Activated naive CD8-positive, alpha-beta T cell treated with anti-CD3 and anti-CD28 coated beads, Interleukin-2, amount 50 U/mL, for 16 hours (primary cell): ENCODE measurements at regions not wholly inside any gene's neighbourhood (a gene's known extent, or its start where the extent isn't known, plus 50 kb on each side); places are given as distances from the start of the nearest gene placed in this dataset.
"Not testable (repeated sequence)": the region's sequence is repeated elsewhere in the genome, so short reads cannot be mapped to it uniquely, and the experiment has no call there.

ENCODE experiments used
- DNase-seq: peaks from one replicate; pipeline ENCODE4 v3.0.0-alpha.2; 2020; ENCODE audit warnings: low read depth, low spot score

DNA sequence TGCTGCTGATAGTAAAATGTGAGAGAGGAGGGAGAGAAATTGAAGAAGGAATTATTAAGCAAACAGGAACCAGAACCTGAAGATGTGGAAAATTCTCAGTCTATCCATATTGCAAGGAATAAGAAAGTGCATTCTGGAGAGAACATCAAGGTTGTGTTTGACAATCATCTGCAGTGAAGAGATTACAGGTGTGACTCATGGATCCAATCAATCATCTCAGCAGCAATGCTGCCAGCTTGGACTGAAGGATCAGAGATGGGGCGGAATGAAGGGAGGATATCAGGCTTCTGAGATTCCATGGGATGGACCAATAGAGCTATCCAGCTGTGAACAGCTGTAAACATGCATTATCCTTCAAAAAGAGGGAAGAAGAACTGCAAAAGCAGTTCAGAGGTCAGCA, 247.3 kb downstream of the LPIN1 start:
- DNase-seq: no peak

DNA sequence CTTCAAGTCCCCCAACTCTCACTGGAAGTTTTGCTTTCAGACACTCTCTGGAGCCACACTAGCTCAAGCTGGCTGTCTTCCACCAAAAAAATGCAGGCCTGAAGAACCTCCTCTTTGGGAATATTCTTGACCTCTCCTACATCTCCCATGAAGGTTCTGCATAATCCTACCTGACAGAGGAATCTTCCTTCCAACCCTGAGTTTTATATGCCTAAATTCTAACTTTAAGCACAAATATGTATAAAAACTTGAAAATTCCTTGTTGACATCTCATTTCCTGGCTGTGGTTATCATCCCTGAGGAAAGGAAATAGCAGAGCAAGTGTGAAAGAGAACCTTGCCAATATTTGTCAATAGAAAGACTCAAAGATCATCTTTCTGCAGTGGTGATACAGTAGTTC, 249.0 kb downstream of the LPIN1 start:
- DNase-seq: no peak

DNA sequence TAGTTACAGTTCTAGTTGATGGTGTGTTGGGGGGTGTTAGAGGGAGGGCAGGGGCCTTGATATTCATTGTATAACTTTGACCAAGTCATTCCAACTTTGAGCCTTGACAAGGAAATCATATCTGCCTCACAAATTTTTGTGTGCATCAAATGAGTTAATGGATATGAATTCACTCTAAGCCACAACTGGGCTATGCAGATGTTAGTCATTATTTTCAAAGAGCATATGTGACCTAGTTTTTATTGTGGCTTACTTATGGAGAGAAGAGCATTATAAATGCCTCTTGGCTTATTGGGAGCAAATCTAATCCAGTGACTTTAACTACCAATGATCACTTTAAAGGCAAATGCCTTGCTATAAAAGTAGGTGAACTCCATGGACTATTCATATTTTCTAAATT, 250.2 kb downstream of the LPIN1 start:
- no peak for DNase-seq

DNA sequence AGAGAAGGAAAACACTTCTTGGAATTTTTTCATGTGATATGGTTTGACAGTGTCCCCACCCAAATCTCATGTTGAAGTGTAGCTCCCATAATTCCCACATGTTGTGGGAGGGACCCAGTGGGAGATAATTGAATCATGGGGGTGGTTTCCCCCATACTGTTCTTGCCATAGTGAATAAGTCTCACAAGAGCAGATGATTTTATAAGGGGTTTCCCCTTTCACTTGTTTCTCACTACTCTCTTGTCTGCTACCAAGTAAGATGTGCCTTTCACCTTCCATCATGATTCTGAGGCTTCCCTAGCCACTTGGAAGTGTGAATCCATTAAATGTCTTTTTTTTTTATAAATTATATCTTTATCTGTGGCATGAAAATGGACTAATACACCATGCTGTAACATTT, 250.7 kb downstream of the LPIN1 start:
- no peak for DNase-seq

DNA sequence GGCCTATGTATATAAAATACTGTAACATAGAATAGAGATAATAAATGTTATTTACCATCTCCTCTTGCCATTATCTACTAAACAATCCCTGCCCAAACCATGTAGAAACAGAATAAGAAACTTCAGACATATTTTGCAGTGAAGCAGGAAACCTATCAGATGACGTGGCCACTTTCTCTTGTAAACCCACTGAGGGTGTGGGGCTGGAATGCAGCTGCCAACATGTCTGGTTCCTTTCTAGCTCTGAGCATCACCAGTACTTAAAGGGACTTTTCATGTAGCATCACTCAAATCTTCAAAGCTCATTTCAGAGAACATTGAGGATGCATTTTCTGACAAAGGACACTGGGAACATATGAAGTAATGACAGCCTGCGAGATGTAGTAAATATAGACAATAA, 251.8 kb downstream of the LPIN1 start:
- no peak for DNase-seq

DNA sequence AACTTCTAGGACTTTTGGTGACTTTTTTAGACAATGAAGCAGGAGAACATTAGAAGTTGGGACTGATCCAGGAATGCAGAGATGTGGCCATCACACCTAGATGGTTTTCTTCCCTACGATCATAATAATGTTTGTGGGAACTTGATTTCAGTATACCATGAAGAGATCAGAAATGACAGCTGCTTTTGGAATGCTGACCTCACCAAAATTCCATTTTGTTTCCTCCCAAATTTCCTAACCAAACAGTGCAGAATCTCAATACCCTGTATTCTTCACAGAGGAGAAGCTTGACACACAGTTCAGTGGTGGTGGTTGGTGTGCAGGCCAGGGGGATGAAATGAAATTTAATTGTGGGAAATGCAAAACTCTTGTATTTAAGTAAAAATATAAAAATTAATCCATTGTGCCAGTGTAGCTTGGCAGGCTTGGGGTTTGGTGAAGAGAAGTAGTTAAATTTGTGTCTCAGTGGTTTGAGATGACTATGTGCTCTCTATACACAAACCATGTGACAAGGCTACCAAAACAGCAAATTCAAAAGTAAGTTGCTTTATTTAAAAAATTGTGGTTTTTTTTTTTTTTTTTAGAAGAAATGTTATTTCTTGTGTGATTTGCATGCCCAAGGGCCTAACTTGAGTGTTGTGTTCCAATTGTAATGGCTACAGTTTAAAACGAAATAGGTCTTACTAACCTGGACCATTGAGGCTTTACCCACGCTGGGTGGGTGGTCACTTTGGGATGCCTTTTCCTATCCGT, 252.4 kb downstream of the LPIN1 start:
- no peak for DNase-seq

DNA sequence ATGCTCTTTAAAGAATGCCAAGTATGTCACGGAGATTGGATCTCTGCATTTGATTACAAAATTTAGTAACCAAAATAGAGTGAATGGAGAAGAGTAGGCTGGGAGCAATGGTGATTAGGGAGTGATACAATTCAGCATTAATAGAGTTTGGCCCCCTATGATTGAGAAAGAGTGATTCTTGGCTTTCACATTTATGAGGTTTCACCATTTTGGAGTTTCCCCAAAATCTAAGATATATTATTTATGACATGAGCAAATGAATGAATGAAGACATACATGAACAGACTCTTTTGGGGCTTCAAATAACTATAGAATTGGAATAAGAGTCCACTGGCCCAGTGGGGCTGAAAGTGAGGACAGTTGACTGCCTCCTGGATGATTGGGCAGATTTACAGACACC, 255.2 kb downstream of the LPIN1 start:
- no peak for DNase-seq

DNA sequence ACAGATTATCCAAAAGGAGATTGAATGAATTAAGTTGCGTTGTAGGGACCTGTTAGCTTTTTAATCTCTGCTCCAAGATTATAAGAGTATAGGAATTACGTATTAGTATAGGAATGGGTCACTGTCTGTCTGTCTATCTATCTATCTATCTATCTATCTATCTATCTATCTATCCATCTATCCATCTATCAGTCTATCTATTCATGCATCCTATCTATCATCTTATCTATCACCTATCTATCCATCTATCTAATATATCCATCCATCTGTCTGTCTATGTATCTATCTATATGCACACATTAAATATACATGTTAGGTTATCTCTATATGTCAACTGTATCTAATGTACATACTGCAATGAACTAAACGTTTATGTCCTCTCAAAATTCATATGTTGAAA, 255.8 kb downstream of the LPIN1 start:
- no peak for DNase-seq

DNA sequence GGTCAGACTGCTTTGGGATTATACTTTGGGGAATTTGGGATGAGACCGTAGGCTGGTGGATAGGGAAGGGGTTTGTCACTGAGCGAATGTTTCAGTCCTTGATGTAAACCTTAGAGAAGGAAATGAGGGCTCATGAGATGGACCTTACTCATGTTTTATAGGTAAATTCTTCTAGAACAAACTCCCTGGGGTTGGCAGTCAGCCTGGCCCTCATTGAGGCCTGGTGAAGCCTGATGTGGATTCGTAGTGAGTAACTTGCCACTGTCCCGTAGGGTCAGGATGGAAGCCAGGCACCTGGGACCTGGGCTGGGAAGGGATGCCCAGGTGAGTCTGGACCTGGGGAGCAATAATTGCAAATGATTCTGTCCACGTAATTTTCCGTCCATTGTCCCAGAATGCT, 258.3 kb downstream of the LPIN1 start:
- no peak for DNase-seq

DNA sequence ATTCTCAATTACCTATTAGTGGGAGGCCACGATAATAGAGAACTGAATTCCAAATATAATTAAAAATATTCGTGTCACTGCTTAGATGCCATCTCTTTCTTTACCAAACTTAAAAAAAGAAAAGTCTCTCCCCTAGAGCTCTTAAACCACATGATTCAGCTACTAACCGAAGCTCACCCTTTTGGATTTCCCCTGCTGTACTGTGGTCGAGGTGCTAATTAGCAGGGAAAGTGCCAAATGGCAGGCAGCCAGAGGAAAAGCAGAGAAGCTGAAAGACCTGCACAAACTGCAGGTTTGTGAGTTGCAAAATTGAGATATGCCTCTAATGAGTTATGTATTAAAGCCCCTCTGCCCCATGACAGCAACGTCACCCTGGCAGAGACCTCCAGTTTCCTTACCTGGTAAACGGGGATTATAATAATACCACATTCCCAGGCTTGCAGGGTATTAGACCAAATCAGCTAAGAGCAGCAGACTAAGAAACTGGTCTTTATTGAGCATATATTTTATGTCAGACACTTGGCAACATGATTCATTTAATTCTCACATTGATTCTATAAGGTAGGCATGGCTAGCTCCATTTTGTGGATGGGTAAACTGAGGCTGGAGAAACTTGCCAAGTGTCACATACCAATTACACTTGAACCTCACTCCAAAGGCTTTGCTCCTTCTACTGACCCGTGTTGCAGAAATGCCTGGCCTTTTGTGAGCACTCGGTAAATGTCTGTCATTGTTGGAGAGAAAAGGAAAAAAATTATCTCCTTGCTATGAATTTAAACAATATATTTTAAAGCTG, 259.7 kb downstream of the LPIN1 start:
- peak; percentile 55 for DNase-seq

DNA sequence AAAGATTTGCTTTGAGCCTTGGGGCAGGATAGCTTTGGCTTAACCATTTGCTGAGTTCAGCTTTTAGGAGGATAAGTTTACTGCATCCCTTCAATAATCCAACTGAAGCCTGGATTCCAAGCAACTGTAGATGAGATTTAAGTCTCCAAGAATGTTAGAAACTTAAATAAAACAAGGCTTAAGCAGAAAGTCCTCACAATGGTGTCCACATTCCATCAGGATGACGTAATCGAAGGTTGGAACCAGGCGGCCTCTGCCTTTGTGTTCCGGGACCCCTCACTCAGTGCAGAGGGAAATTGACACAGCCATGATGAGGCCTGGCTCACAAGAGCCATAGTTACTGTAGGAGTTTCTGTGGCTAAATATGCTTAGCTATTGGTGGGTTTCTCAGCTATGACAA, 260.4 kb downstream of the LPIN1 start:
- no peak for DNase-seq

DNA sequence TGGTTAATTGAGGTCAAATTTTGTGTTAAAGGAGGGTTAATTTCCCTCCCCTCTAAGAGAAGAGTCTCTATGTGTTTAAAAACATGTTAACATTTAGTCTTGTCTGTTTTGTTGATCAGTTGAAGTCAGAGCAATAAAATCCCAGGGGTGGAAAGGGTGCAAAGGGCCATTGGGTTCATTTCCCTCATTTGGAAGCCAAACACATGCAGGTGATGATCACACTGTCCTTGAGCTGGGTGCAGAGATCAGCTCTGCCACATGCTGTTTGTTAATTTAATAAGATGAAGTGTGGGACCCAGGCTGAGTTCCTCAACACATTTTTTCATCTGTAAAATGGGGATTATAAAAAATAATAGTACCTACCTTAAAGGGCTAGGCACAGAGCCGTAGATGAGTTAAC, 260.9 kb downstream of the LPIN1 start:
- DNase-seq: no peak

DNA sequence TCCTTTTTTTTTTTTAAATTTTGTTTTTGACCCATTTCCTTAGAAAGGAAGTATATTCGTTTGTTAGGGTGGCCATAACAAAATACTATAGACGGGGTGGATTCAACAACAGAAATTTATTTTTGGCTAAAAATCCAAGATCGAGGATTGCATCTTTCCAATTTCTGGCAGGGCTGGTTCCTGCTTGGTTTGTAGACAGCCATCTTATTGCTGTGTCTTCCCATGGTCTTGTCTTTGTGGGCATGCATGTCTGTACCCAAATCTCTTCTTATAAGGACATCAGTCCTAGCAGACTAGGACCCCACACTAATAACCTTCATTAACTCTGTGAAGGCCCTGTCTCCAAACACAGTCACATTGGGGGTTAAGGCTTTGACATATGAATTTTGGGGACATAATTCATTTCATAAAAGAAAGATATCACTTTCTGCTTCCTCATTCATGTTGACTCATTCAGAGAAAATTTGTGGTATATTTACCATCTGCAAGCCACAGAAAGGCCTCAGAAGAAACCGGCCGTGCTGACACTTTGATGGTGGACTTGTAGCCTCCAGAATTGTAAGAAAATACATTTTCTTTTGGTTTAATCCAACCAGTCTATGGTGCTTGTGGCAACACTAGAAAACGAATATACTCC, 262.1 kb downstream of the LPIN1 start:
- no peak for DNase-seq

DNA sequence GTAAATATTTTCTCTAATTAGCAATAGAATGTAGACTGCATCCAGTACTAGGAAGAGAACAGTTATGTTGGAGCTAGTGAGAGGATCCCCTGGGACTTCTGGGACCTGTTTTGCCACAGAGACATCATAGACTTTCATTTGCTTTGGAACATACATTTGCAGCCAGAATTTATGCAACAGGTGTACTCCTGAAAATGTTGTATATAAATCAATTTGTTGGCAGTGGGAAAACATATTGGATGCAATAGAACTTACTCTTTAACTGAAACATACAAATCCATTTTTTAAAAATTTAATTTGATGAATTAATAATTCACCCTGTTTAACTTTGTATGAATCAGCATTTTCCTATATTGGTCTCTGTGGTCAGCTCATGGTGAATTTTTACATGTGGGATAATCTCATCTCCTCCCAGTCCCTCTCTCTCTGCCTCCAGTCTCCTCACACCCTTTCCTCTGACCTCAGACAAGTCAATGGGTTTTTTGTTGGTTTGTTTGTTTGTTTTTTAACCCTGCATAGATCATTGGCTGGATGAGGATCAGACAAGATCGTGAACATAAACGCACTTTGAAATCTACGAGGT, 263.0 kb downstream of the LPIN1 start:
- no peak for DNase-seq

DNA sequence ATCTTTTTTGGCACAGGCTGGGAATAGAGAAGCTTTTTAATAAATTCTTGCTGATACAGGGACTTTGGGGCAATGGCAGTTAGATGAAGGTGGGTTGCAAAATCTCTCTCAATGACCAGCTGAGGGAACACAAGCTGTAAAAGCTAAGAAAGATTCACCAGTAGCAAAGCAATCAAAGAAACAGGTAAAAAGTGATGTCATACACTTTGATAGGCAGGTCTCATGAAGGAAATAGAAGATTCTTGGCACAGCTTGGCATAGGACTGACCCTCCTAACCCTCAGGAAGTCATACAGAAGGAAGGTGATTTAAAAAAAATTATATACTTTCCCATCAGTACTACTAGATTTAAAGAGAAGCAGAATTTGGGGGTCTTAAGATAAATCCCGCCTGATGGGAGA, 263.6 kb downstream of the LPIN1 start:
- no peak for DNase-seq

DNA sequence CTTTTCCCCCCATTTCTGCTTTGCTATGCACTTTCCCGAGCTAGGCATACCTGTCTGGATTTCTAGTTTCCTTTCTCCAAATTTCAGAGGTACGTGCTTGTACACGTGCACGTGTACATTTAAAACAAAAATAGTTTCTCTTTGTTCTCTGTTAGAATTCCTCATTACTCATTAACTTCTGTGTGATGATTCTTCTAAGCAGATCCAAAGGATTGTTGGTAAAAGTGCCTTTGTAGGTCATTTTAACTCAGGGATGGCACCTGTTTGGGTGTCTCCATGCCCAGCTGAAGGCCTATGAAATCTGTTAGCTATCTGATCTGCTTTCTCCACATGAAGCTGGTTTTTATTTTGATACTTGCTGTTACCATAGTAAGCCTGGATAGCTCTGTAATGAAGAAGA, 264.3 kb downstream of the LPIN1 start:
- DNase-seq: no peak

DNA sequence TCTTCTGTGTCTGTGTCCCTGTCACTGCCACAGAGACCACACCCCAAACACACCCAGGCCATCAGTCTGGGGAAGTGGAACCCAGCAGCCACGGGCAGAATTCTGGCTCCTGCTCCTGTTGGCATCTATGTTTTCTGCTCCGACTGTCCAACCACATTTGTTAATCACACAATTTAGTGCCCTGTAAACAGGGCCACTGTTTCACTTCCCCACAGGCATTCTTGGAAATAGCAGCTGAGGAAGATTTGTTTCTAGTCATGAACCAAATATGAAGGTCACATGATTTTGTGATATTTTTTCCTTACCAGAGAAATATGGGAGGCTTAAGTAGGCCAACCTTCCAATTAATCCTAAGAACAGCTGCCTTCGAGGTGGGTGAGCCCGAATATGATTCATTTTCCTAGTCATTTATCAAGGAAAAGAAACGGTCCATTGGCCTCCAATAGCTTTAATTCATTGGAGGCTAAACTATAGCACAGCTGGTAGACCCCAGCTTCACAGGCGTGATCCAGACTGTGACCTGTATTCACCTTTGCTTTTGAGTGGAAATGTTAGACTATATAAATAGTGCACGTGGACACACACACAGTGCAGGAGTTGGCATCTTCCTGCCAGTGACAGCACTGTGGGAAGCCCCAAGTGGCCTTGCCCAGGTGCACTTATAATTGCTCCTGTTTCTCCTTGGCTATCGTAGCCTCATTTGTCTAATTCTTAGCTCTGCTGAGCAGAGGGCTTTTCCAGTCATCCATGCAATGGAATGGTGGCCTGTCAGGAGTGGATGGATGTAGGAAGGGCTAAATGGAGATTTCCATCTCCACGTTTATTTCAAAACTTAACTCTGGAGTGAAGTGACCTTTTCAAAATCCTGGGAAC, 267.9 kb downstream of the LPIN1 start:
- no peak for DNase-seq

DNA sequence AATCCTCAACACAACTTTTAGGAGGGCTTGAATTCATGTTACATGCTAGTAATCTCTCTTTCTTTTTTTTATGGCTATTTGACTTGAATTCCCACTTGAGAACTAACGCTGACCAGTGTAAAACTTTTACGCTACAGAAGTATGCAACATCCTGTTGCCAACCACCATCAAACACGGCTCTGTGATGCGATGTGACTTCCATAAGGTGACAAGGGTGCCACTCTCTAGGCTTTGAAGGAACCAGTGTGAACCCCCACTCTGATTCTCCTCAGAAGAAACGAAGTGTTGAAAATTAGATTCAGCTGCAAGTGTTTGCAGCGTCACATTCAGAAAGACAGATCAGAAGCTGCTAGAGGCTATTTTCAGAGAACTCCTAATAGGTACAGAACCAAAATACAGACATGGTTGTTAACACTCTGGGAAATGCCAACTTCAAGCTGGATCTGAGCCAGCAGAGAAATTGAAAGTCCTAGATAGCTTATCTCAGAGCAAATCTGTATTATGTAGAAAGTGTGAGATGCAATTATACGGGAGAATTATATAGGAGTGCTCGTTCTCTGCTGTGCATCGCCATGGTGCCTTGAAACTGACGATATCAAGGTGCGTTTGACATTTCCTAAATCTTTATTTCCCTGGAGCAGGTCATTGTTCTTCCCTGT, 271.2 kb downstream of the LPIN1 start:
- DNase-seq: no peak

DNA sequence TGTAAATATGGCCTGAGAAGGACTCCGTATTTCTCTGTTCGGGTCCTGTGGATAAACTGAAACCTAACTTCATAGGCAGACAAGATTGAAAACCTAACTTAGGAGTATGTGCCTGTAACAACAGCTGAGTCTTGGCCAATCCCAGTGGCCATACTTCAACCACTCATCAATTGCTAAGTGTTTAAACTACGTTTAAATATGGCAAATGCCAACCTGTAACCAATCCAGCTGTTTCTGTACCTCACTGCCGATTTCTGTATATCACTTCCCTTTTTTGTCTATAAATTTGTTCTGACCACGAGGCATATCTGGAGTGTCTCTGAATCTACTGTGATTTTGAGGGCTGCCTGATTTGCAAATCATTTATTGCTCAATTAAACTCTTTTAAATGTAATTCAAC, 272.3 kb downstream of the LPIN1 start:
- not testable (repeated sequence) for DNase-seq

DNA sequence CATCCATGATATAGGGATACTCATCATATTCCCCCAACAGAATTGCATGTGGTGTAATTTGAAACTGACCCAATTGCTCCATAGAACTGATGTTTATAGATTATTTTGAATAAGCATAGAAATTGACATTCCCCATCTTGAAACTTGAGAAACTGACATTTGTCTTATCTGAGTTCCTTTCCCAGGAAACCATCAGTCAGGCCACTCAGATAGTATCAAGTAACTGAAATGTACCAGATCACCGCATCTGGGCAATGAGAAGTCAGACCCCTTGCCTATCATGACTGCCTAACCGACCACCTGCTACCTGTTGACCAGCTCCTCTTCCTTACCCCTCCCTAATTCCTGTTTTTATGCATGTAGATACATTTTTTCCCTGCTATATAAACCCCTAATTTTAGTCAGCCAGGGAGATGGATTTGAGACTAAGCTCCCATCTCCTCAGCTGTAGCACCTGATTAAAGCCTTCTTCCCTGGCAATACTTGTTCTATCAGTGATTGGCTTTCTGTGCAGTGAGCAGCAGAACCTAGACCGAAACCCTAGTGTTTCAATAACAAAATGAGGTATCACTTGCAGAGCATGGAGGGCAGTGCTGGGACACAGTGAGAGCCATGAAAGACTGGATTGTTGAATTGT, 274.5 kb downstream of the LPIN1 start:
- DNase-seq: no peak
